GM18951 (cell line): ENCODE measurements at regions not wholly inside any gene's neighbourhood (a gene's known extent, or its start where the extent isn't known, plus 50 kb on each side); places are given as distances from the start of the nearest gene placed in this dataset.

Experiments used
- POLR2A ChIP-seq: IDR thresholded peaks from 4 replicates; pipeline ENCODE4 v1.6.1; 2011; ENCODE audit warnings: mild to moderate bottlenecking; ENCODE audit not compliant: insufficient read length, insufficient read depth; ENCODE audit errors: extremely low read depth
- in situ Hi-C: fragments of 300-500 bp; cut with MboI; formaldehyde crosslinking; loops from one replicate; pipeline ENCODE4 v1.12.0; 2022; ENCODE audit warnings: low sequenced_read_pairs, mixed read lengths, inconsistent platforms; ENCODE audit not compliant: unreplicated experiment

GRCh38 chr5:6215891-6216290 is 162.5 kb downstream of the MED10 start:
- TF ChIP-seq POLR2A: no peak
- in situ Hi-C loops: no loop called here

- in situ Hi-C loops: no loop called here
Measured at GRCh38 chr5:6212244-6212643, 166.1 kb downstream of the MED10 start.

GRCh38 chr5:6206501-6206900 is 171.8 kb downstream of the MED10 start:
- TF ChIP-seq POLR2A: no peak
- in situ Hi-C loops: no loop called here

More at GRCh38 chr5:6212244-6212643, 166.1 kb downstream of the MED10 start:
- TF ChIP-seq POLR2A: no peak

GRCh38 chr5:6202968-6203365 is 175.4 kb downstream of the MED10 start:
- in situ Hi-C loops: no loop called here

GRCh38 chr5:6202149-6202967 is 176.0 kb downstream of the MED10 start:
- TF ChIP-seq POLR2A: no peak
- in situ Hi-C loops: no loop called here

More at GRCh38 chr5:6202968-6203365, 175.4 kb downstream of the MED10 start:
- no peak for TF ChIP-seq POLR2A

- no peak for TF ChIP-seq POLR2A
- in situ Hi-C loops: no loop called here
Measured at GRCh38 chr5:6201631-6202030, 176.7 kb downstream of the MED10 start.

- in situ Hi-C loops: no loop called here
- no peak for TF ChIP-seq POLR2A
Measured at GRCh38 chr5:6198531-6198930, 179.8 kb downstream of the MED10 start.

GRCh38 chr5:6197427-6197826 is 180.9 kb downstream of the MED10 start:
- TF ChIP-seq POLR2A: no peak
- in situ Hi-C loops: no loop called here

GRCh38 chr5:6195711-6196358 is 182.5 kb downstream of the MED10 start:
- in situ Hi-C loops: no loop called here
- no peak for TF ChIP-seq POLR2A

GRCh38 chr5:6194906-6195612 is 183.3 kb downstream of the MED10 start:
- no peak for TF ChIP-seq POLR2A
- in situ Hi-C loops: no loop called here

- no peak for TF ChIP-seq POLR2A
- in situ Hi-C loops: no loop called here
Measured at GRCh38 chr5:6194261-6194875, 184.0 kb downstream of the MED10 start.

GRCh38 chr5:6193310-6193709 is 185.0 kb downstream of the MED10 start:
- in situ Hi-C loops: no loop called here
- TF ChIP-seq POLR2A: no peak

GRCh38 chr5:6190838-6191237 is 187.5 kb downstream of the MED10 start:
- in situ Hi-C loops: no loop called here
- no peak for TF ChIP-seq POLR2A

GRCh38 chr5:6188976-6189375 is 189.4 kb downstream of the MED10 start:
- TF ChIP-seq POLR2A: no peak
- in situ Hi-C loops: no loop called here

GRCh38 chr5:6188344-6188743 is 190.0 kb downstream of the MED10 start:
- in situ Hi-C loops: no loop called here
- TF ChIP-seq POLR2A: no peak
